GM20000 (cell line): ENCODE measurements at regions not wholly inside any gene's neighbourhood (a gene's known extent, or its start where the extent isn't known, plus 50 kb on each side); places are given as distances from the start of the nearest gene placed in this dataset.

ENCODE experiments used
- DNase-seq: peaks from one replicate; pipeline ENCODE4 v3.0.0; 2012; ENCODE audit warnings: low spot score
- TF ChIP-seq, protein P1 (sequence below): IDR thresholded peaks from 2 replicates; pipeline ENCODE4 v1.5.1; 2012; ENCODE audit warnings: mild to moderate bottlenecking, control low read depth; ENCODE audit errors: extremely low read depth, missing control alignments

GRCh38 chr5:88425124-88425523 is 156.5 kb upstream of the TMEM161B start:
- DNase-seq, result no peak
- TF ChIP-seq, protein P1, sequence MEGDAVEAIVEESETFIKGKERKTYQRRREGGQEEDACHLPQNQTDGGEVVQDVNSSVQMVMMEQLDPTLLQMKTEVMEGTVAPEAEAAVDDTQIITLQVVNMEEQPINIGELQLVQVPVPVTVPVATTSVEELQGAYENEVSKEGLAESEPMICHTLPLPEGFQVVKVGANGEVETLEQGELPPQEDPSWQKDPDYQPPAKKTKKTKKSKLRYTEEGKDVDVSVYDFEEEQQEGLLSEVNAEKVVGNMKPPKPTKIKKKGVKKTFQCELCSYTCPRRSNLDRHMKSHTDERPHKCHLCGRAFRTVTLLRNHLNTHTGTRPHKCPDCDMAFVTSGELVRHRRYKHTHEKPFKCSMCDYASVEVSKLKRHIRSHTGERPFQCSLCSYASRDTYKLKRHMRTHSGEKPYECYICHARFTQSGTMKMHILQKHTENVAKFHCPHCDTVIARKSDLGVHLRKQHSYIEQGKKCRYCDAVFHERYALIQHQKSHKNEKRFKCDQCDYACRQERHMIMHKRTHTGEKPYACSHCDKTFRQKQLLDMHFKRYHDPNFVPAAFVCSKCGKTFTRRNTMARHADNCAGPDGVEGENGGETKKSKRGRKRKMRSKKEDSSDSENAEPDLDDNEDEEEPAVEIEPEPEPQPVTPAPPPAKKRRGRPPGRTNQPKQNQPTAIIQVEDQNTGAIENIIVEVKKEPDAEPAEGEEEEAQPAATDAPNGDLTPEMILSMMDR, result no peak

GRCh38 chr5:88419931-88420330 is 151.3 kb upstream of the TMEM161B start:
- TF ChIP-seq, protein P1, result no peak
- no peak for DNase-seq

DNA sequence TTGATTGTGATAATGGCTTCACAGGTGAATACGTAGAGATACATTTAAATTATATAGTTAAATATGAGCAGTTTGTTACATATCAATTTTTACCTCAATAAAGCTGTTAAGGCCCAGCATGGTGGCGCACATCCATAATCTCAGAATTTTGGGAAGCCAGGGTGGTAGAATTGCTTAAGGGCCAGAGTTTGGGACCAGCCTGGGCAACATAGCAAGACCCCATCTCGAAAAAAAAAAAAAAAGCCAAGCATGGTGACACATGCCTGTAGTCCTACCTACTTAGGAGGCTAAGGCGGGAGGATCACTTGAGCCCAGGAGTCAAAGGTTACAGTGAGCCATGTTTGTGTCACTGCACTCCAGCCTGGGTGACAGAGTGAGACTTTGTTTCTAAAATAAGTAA is 138.7 kb upstream of the TMEM161B start:
- no peak for DNase-seq
- TF ChIP-seq, protein P1, result no peak

- TF ChIP-seq, protein P1, result no peak
- no peak for DNase-seq
Measured at GRCh38 chr5:88405783-88406182, 137.1 kb upstream of the TMEM161B start.

GRCh38 chr5:88404405-88404804 is 135.8 kb upstream of the TMEM161B start:
- TF ChIP-seq, protein P1, result no peak

GRCh38 chr5:88401686-88402085 is 133.0 kb upstream of the TMEM161B start:
- TF ChIP-seq, protein P1, result no peak

More at GRCh38 chr5:88404405-88404804, 135.8 kb upstream of the TMEM161B start:
- no peak for DNase-seq

DNA sequence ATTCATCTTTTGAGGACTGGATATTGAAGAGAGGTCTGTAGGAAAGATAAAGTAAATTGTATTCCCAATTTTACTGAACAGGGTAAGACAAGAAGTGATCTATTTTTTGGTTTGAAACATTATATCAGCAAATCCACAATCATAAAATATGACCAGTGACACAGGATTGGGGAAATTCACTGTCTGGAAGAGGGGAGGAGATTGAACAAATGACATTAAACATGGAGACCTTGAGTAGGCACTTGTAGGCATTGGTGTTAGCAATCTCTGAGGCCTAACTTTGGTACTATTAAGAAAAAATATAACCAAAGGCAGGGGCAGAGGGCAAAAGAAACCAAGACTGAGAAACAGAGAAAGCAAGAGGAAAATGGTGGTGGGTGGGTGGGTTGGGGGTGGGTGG is 132.6 kb upstream of the TMEM161B start:
- no peak for DNase-seq
- TF ChIP-seq, protein P1, result no peak

More at GRCh38 chr5:88401686-88402085, 133.0 kb upstream of the TMEM161B start:
- no peak for DNase-seq

- TF ChIP-seq, protein P1, result no peak
Measured at GRCh38 chr5:88399561-88399960, 130.9 kb upstream of the TMEM161B start.

More at GRCh38 chr5:88399561-88399960, 130.9 kb upstream of the TMEM161B start:
- no peak for DNase-seq
